ENCODE measurements at regions not wholly inside any gene's neighbourhood (a gene's known extent, or its start where the extent isn't known, plus 50 kb on each side); places are given as distances from the start of the nearest gene placed in this dataset.
A peak's percentile ranks its signal among the peaks of the same experiment; 100 is the strongest.
"Not testable (repeated sequence)": the region's sequence is repeated elsewhere in the genome, so short reads cannot be mapped to it uniquely, and the experiment has no call there.

DNA sequence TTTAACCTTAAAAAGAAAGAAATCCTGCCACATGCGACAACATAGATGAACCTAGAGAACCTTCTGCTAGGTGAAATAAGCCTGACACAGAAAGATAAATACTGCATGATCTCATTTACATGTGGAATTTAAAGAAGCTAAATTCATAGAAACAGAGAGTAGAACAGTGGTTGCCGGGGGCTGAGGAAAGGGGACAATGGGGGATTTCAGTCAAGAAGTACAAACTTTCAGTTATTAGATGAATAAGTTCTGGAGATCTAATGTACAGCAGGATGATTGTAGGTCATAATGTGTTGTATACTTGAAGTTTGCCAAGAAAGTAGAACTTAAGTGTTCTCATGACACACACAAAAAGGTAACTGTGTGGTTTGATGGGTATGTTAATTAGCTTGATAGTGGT, 204.3 kb upstream of the PRSS16 start:
- Histone ChIP-seq H3K27me3 (ENCODE audit: insufficient read depth) (no peaks in the 10 kb centered on the region), H3K4me1 (ENCODE audit: insufficient read depth) (no peaks in the 10 kb centered on the region), H3K4me3 (no peak overlapping the region), H3K79me2 (replicated peaks; ENCODE audit: insufficient read depth) (no peaks in the 10 kb centered on the region), H4K20me1 (replicated peaks; ENCODE audit: insufficient read depth) (no peaks in the 10 kb centered on the region), H3K9me2 (ENCODE audit: insufficient read depth) (no peaks in the 10 kb centered on the region), H3F3A (replicated peaks; ENCODE audit: low read depth) (no peaks in the 10 kb centered on the region), H3K27ac (ENCODE audit: low read depth) (no peak overlapping the region), H3K4me2 (no peak overlapping the region), H3K36me3 (ENCODE audit: insufficient read depth) (no peaks in the 10 kb centered on the region), H2AFZ (no peak overlapping the region)
- no peaks in the 10 kb centered on the region for H3K27me3 Mint-ChIP-seq (ENCODE audit: insufficient read depth, low read depth, poor library complexity)
- H3K36me3 Mint-ChIP-seq (ENCODE audit: low read depth), result no peaks in the 10 kb centered on the region
- DNase-seq (ENCODE audit: low spot score) (no peak), ATAC-seq (no peak)
- H3K4me1 Mint-ChIP-seq, result no peaks in the 10 kb centered on the region
- TF ChIP-seq, protein P1, sequence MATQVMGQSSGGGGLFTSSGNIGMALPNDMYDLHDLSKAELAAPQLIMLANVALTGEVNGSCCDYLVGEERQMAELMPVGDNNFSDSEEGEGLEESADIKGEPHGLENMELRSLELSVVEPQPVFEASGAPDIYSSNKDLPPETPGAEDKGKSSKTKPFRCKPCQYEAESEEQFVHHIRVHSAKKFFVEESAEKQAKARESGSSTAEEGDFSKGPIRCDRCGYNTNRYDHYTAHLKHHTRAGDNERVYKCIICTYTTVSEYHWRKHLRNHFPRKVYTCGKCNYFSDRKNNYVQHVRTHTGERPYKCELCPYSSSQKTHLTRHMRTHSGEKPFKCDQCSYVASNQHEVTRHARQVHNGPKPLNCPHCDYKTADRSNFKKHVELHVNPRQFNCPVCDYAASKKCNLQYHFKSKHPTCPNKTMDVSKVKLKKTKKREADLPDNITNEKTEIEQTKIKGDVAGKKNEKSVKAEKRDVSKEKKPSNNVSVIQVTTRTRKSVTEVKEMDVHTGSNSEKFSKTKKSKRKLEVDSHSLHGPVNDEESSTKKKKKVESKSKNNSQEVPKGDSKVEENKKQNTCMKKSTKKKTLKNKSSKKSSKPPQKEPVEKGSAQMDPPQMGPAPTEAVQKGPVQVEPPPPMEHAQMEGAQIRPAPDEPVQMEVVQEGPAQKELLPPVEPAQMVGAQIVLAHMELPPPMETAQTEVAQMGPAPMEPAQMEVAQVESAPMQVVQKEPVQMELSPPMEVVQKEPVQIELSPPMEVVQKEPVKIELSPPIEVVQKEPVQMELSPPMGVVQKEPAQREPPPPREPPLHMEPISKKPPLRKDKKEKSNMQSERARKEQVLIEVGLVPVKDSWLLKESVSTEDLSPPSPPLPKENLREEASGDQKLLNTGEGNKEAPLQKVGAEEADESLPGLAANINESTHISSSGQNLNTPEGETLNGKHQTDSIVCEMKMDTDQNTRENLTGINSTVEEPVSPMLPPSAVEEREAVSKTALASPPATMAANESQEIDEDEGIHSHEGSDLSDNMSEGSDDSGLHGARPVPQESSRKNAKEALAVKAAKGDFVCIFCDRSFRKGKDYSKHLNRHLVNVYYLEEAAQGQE (IDR thresholded peaks at IDR 0.05; ENCODE audit: unreplicated experiment), result no peak
- TF ChIP-seq CREB1 (CRISPR knock-in tag; IDR thresholded peaks at IDR 0.05; ENCODE audit: low read depth), result no peak
- TF ChIP-seq NANOG (IDR thresholded peaks at IDR 0.05; ENCODE audit: borderline replicate concordance), result no peak
- no peak for TF ChIP-seq STAT1 (IDR thresholded peaks at IDR 0.05; ENCODE audit: unreplicated experiment)
- TF ChIP-seq, protein P2, sequence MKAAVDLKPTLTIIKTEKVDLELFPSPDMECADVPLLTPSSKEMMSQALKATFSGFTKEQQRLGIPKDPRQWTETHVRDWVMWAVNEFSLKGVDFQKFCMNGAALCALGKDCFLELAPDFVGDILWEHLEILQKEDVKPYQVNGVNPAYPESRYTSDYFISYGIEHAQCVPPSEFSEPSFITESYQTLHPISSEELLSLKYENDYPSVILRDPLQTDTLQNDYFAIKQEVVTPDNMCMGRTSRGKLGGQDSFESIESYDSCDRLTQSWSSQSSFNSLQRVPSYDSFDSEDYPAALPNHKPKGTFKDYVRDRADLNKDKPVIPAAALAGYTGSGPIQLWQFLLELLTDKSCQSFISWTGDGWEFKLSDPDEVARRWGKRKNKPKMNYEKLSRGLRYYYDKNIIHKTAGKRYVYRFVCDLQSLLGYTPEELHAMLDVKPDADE (IDR thresholded peaks at IDR 0.05), result no peak
- no peak for TF ChIP-seq EZH2 (IDR thresholded peaks at IDR 0.05; ENCODE audit: low read depth, unreplicated experiment)
- no peak overlapping the region for H3K27ac Mint-ChIP-seq
- no peak overlapping the region for H3K4me3 Mint-ChIP-seq
- no peaks in the 10 kb centered on the region for H3K9me3 Mint-ChIP-seq

DNA sequence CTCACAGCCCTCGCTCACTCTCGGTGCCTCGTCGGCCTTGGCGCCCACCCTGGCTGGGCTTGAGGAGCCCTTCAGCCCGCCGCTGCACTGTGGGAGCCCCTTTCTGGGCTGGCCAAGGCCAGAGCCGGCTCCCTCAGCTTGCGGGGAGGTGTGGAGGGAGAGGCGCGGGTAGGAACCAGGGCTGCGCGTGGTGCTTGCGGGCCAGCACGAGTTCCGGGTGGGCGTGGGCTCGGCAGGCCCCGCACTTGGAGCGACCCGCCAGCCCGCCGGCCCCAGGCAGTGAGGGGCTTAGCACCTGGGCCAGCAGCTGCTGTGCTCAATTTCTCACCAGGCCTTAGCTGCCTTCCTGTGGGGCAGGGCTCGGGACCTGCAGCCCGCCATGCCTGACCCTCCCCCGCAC, 202.4 kb upstream of the PRSS16 start:
- not testable (repeated sequence) for H4K20me1 ChIP-seq (replicated peaks; ENCODE audit: insufficient read depth); H3K36me3 Mint-ChIP-seq (ENCODE audit: low read depth); H3K27me3 ChIP-seq (ENCODE audit: insufficient read depth); H3K4me1 Mint-ChIP-seq; H3K4me3 ChIP-seq; H3K79me2 ChIP-seq (replicated peaks; ENCODE audit: insufficient read depth); DNase-seq (ENCODE audit: low spot score); H3K4me3 Mint-ChIP-seq; H3F3A ChIP-seq (replicated peaks; ENCODE audit: low read depth); ATAC-seq; H3K27ac ChIP-seq (ENCODE audit: low read depth); H3K4me2 ChIP-seq; H3K27me3 Mint-ChIP-seq (ENCODE audit: insufficient read depth, low read depth, poor library complexity); H3K4me1 ChIP-seq (ENCODE audit: insufficient read depth); H3K27ac Mint-ChIP-seq; H3K36me3 ChIP-seq (ENCODE audit: insufficient read depth); H3K9me3 Mint-ChIP-seq; H3K9me2 ChIP-seq (ENCODE audit: insufficient read depth)
- H2AFZ ChIP-seq, result 0 out of 2 replicates have a peak overlapping the region, but pooled peaks have one; percentile 38

DNA sequence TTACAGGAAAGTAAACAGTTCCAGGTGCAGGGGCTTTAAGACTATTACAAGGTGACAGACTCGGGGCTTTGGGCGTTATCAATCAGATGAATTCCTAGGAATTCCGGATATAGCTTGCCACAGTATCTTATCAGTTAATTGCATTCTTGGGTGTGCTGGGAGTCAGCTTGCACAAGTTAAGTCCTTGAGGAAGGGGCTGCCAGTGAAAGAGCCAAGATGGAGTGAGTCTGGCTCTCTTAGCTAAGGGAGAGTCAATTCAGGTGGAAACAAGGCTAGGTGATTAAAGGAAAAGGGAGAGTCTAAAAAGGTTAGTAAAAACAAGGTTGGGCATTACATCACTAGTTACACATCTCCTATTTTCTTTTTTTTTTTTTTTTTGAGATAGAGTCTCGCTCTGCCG, 199.8 kb upstream of the PRSS16 start:
- not testable (repeated sequence) for H3K27ac Mint-ChIP-seq, H3K4me3 Mint-ChIP-seq

More for the DNA sequence above, 199.8 kb upstream of the PRSS16 start:
- not testable (repeated sequence) for H3K27me3 Mint-ChIP-seq (ENCODE audit: insufficient read depth, low read depth, poor library complexity); H3K79me2 ChIP-seq (replicated peaks; ENCODE audit: insufficient read depth); H3K36me3 Mint-ChIP-seq (ENCODE audit: low read depth); H3K36me3 ChIP-seq (ENCODE audit: insufficient read depth); H3K4me2 ChIP-seq; H3K27ac ChIP-seq (ENCODE audit: low read depth); H3K9me2 ChIP-seq (ENCODE audit: insufficient read depth); H3K4me1 ChIP-seq (ENCODE audit: insufficient read depth); H3K9me3 Mint-ChIP-seq; H4K20me1 ChIP-seq (replicated peaks; ENCODE audit: insufficient read depth); H3K27me3 ChIP-seq (ENCODE audit: insufficient read depth); H3K4me3 ChIP-seq; H3K4me1 Mint-ChIP-seq; H2AFZ ChIP-seq; H3F3A ChIP-seq (replicated peaks; ENCODE audit: low read depth); DNase-seq (ENCODE audit: low spot score); ATAC-seq
